ENCODE measurements at regions not wholly inside any gene's neighbourhood (a gene's known extent, or its start where the extent isn't known, plus 50 kb on each side); places are given as distances from the start of the nearest gene placed in this dataset.

DNA sequence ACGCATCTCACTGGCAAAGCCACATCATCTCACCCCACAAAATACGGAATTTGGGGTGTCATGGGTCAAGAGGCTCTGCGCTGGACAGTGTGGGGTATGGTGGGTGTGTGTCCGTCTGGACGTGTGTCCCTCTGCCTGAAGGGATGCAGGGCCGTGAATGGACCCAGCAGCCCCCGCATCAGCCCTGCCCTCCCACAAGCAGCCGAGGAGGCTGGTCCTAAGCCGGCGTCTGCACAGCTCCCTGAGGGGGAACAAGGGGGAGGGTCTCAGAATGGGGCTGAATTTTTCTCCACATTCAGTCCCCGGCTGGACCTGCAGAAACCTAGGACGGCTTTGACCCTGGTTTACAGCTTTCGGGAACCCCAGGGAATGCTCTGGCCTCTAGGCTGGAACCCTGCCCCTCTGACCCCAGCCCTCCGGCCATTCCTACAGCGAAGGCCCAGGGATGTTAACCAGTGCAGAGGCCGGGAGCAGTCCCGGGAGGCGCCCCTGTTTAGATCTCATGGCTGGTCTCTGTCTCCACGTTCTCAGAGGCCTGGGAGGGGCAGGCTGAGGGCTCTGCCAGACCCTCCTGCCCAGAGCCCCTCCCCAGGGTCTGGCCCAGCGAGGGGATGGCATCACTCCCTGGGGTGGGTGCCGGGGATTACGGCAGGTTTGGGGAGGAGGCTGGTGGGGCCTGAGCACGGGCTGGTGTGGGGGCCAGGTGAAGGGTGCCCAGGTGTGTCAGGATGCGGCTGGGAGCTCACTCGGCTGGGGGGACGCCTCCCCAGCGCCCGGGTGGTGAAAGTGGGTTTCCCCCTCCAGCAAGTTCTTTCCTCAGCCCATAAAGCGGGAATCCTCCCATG lies 156.5 kb upstream of the C14orf180 start:
- no peaks in the 10 kb centered on the region for H3K36me3 ChIP-seq (replicated peaks in 1 of 2; ENCODE audit: control extremely low read depth in 1 of 2, control insufficient read depth in 1 of 2, extremely low read depth in 1 of 2, insufficient read depth in 2 of 2, low read length in 1 of 2)
- Mint-ChIP-seq H3K9me3 (ENCODE audit: insufficient read depth) (no peaks in the 10 kb centered on the region), H3K27me3 (peaks cover 2% of the 10 kb centered on the region), H3K27ac (no peak overlapping the region), H3K4me3 (no peak overlapping the region), H3K4me1 (no peaks in the 10 kb centered on the region)
- H3K4me1 ChIP-seq (ENCODE audit: control insufficient read depth in 2 of 2, insufficient read depth in 2 of 2, low read length in 2 of 2): no peaks in the 10 kb centered on the region
- no peak for ATAC-seq (ENCODE audit: low read depth)
- no peaks in the 10 kb centered on the region for H3K9me3 ChIP-seq (ENCODE audit: control extremely low read depth in 1 of 3, control insufficient read depth in 2 of 3, insufficient read depth in 1 of 3, low read length in 2 of 3)
- DNase-seq: no peak
- H3K4me3 ChIP-seq (ENCODE audit: control extremely low read depth in 1 of 5, extremely low read depth in 1 of 5, insufficient read depth in 1 of 5, low read depth in 2 of 5, low read length in 4 of 5): no peak overlapping the region
- no peak overlapping the region for H3K9ac ChIP-seq (ENCODE audit: low read length)
- ChIA-PET POLR2A (no interaction called here), CTCF (no interaction called here)
- no peaks in the 10 kb centered on the region for H4K20me1 ChIP-seq (ENCODE audit: control insufficient read depth, insufficient read depth, low read length, poor library complexity, severe bottlenecking)
- no peaks in the 10 kb centered on the region for H3K79me2 ChIP-seq (ENCODE audit: control insufficient read depth, insufficient read depth, low read length)
- no peaks in the 10 kb centered on the region for H3K27me3 ChIP-seq (replicated peaks in 1 of 4; ENCODE audit: control extremely low read depth in 1 of 4, control insufficient read depth in 3 of 4, insufficient read depth in 4 of 4, low read length in 3 of 4)
- no peak overlapping the region for H2AFZ ChIP-seq (ENCODE audit: insufficient read depth, low read depth, low read length, poor library complexity, severe bottlenecking)
- WGBS (ENCODE audit: insufficient coverage): 96% methylated on average over 15 of the region's 29 CpGs
- H3K4me2 ChIP-seq (replicated peaks; ENCODE audit: low read depth, low read length, poor library complexity, severe bottlenecking): no peak overlapping the region
- intact Hi-C loops (cut with micrococcal nuclease): no loop called here
- no peak overlapping the region for H3K27ac ChIP-seq (ENCODE audit: low read length in 2 of 2)
- no peak for TF ChIP-seq EZH2 (IDR thresholded peaks at IDR 0.05; ENCODE audit: borderline replicate concordance, insufficient read depth, low read depth, low read length, poor library complexity, severe bottlenecking)
- TF ChIP-seq, protein P1, sequence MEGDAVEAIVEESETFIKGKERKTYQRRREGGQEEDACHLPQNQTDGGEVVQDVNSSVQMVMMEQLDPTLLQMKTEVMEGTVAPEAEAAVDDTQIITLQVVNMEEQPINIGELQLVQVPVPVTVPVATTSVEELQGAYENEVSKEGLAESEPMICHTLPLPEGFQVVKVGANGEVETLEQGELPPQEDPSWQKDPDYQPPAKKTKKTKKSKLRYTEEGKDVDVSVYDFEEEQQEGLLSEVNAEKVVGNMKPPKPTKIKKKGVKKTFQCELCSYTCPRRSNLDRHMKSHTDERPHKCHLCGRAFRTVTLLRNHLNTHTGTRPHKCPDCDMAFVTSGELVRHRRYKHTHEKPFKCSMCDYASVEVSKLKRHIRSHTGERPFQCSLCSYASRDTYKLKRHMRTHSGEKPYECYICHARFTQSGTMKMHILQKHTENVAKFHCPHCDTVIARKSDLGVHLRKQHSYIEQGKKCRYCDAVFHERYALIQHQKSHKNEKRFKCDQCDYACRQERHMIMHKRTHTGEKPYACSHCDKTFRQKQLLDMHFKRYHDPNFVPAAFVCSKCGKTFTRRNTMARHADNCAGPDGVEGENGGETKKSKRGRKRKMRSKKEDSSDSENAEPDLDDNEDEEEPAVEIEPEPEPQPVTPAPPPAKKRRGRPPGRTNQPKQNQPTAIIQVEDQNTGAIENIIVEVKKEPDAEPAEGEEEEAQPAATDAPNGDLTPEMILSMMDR (IDR thresholded peaks at IDR 0.05): no peak

GRCh38 chr14:104423701-104424405 lies 155.7 kb upstream of the C14orf180 start:
- intact Hi-C loops (cut with micrococcal nuclease): no loop called here
- DNase-seq: no peak
- no peaks in the 10 kb centered on the region for H3K4me1 Mint-ChIP-seq

More at GRCh38 chr14:104423701-104424405, 155.7 kb upstream of the C14orf180 start:
- Histone ChIP-seq H3K27ac (ENCODE audit: low read length in 2 of 2) (no peak overlapping the region), H3K4me2 (replicated peaks; ENCODE audit: low read depth, low read length, poor library complexity, severe bottlenecking) (no peak overlapping the region), H3K36me3 (replicated peaks in 1 of 2; ENCODE audit: control extremely low read depth in 1 of 2, control insufficient read depth in 1 of 2, extremely low read depth in 1 of 2, insufficient read depth in 2 of 2, low read length in 1 of 2) (no peaks in the 10 kb centered on the region), H3K27me3 (replicated peaks in 1 of 4; ENCODE audit: control extremely low read depth in 1 of 4, control insufficient read depth in 3 of 4, insufficient read depth in 4 of 4, low read length in 3 of 4) (no peaks in the 10 kb centered on the region), H2AFZ (ENCODE audit: insufficient read depth, low read depth, low read length, poor library complexity, severe bottlenecking) (no peak overlapping the region), H3K4me3 (ENCODE audit: control extremely low read depth in 1 of 5, extremely low read depth in 1 of 5, insufficient read depth in 1 of 5, low read depth in 2 of 5, low read length in 4 of 5) (no peak overlapping the region), H3K4me1 (ENCODE audit: control insufficient read depth in 2 of 2, insufficient read depth in 2 of 2, low read length in 2 of 2) (no peaks in the 10 kb centered on the region), H3K9me3 (ENCODE audit: control extremely low read depth in 1 of 3, control insufficient read depth in 2 of 3, insufficient read depth in 1 of 3, low read length in 2 of 3) (no peaks in the 10 kb centered on the region), H3K79me2 (ENCODE audit: control insufficient read depth, insufficient read depth, low read length) (no peaks in the 10 kb centered on the region), H4K20me1 (ENCODE audit: control insufficient read depth, insufficient read depth, low read length, poor library complexity, severe bottlenecking) (no peaks in the 10 kb centered on the region), H3K9ac (ENCODE audit: low read length) (no peak overlapping the region)
- WGBS (ENCODE audit: insufficient coverage): 91% methylated on average over 17 of the region's 17 CpGs
- POLR2A ChIA-PET: no interaction called here
- no peak for TF ChIP-seq EZH2 (IDR thresholded peaks at IDR 0.05; ENCODE audit: borderline replicate concordance, insufficient read depth, low read depth, low read length, poor library complexity, severe bottlenecking)
- TF ChIP-seq, protein P1 (IDR thresholded peaks at IDR 0.05): no peak
- no peak overlapping the region for H3K4me3 Mint-ChIP-seq
- no peaks in the 10 kb centered on the region for H3K9me3 Mint-ChIP-seq (ENCODE audit: insufficient read depth)
- H3K27ac Mint-ChIP-seq: no peak overlapping the region
- no peak for ATAC-seq (ENCODE audit: low read depth)
- CTCF ChIA-PET: no interaction called here
- H3K27me3 Mint-ChIP-seq: peaks cover 5% of the 10 kb centered on the region
